ENCODE measurements at regions not wholly inside any gene's neighbourhood (a gene's known extent, or its start where the extent isn't known, plus 50 kb on each side); places are given as distances from the start of the nearest gene placed in this dataset.

DNA sequence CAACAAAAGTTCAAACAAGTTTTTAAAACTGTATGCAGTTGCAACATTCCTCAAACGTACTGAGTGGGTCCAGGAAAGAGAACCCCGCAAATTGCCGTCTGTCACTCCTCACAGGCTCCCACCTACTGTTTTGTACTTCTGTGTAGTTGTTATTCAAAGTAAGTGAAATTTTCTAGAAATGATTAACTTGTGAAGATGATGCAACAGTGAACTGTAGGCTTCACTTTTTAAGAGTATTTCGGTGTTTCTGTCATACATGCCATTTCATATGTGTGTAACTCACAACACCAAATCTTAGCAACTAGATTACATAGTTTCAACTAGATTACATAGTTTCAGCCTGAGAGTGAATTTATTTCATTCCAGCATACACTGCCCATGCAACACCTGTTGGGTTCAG is 226.0 kb upstream of the TANK start:
- TF ChIP-seq GATA3 (IDR thresholded peaks at IDR 0.05; ENCODE audit: low read depth, low read length) (no peak), GATA2 (IDR thresholded peaks at IDR 0.05; ENCODE audit: low read depth, low read length) (no peak)

GRCh38 chr2:160934991-160935390 is 225.2 kb upstream of the TANK start:
- TF ChIP-seq GATA3 (IDR thresholded peaks at IDR 0.05; ENCODE audit: low read depth, low read length): no peak
- TF ChIP-seq GATA2 (IDR thresholded peaks at IDR 0.05; ENCODE audit: low read depth, low read length): no peak

DNA sequence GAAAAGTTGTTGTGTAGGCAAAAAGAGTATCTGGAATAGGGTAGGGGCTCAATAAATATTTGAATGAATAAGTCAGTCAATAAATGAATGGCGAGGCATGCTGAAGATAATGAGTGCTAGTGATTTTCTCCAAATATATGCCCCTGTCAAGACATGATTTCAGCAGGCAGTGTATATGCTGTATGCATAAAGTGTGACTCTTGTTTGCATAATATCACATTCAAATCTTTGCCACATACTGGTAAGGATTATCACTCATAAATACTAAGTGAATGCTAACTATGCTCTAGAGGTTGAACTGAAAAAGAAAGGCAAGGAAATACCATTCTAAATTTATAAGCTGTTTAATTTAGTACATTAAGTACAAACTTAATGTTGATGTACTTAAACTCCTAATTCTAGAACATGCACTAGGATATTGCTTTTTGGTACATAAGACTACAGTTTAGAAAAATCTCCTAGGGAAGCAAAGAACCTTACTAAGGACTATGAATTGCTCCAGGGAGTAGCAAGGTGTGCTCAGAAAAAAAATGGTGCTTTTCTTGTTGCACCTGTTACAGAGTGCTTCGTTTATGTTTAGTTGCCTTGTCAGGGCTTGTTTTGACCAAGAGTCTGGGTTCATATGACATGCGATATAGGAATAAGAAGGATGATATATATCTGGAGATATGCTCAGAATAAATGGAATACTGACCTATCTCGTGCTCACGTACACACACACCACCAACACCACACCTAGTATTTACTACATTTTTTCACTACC is 224.0 kb upstream of the TANK start:
- TF ChIP-seq GATA2 (IDR thresholded peaks at IDR 0.05; ENCODE audit: low read depth, low read length): no peak
- TF ChIP-seq GATA3 (IDR thresholded peaks at IDR 0.05; ENCODE audit: low read depth, low read length): no peak

DNA sequence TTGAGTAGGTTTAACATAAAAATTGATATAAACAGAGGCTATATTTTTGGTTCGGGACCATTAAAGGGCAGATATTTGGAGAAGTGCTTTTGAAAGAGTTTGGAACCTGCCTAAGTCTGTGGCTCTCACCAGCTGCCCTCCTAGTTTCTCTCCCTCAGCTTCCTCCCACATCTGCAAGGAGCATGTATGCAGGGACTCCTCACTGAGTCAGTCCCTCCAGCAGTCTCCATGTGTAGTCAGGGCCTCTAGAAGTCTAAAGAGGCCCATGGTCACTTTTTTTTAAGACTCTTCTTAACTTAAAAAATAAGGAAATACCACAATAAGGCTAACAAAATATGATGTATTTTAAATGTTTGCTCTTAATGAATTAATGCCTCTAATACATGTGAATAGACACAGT is 220.0 kb upstream of the TANK start:
- TF ChIP-seq GATA3 (IDR thresholded peaks at IDR 0.05; ENCODE audit: low read depth, low read length) (no peak), GATA2 (IDR thresholded peaks at IDR 0.05; ENCODE audit: low read depth, low read length) (no peak)

GRCh38 chr2:160940699-160941098 is 219.5 kb upstream of the TANK start:
- TF ChIP-seq GATA2 (IDR thresholded peaks at IDR 0.05; ENCODE audit: low read depth, low read length) (no peak), GATA3 (IDR thresholded peaks at IDR 0.05; ENCODE audit: low read depth, low read length) (no peak)

DNA sequence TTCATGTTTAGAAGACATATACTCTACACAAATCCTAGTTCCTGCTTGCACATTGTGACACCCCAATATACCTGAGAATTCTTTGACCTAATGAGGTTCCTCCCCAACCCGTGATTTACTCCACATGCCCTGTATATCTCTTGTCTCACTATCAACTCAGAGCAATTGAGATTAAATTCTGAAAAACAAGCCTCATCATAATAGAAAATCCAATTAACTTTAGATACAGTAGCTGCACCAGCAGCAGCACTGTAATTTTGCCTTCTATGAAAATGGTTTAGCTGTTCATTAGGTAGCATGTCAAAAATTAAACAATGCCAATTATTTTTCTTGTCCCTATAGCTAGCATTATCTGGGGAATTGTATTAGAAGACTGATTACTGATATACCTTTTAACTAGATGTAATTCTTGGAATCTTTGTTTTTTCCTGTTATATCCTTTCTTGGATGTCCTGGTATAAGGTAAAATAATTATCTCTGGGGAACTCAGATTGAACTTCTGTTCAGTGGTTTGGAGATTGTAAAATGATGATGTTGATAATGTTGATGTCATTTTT is 218.9 kb upstream of the TANK start:
- TF ChIP-seq GATA3 (IDR thresholded peaks at IDR 0.05; ENCODE audit: low read depth, low read length) (peak; percentile 69), GATA2 (IDR thresholded peaks at IDR 0.05; ENCODE audit: low read depth, low read length) (peak; percentile 49; the same call in 1 of the 2 replicates)

DNA sequence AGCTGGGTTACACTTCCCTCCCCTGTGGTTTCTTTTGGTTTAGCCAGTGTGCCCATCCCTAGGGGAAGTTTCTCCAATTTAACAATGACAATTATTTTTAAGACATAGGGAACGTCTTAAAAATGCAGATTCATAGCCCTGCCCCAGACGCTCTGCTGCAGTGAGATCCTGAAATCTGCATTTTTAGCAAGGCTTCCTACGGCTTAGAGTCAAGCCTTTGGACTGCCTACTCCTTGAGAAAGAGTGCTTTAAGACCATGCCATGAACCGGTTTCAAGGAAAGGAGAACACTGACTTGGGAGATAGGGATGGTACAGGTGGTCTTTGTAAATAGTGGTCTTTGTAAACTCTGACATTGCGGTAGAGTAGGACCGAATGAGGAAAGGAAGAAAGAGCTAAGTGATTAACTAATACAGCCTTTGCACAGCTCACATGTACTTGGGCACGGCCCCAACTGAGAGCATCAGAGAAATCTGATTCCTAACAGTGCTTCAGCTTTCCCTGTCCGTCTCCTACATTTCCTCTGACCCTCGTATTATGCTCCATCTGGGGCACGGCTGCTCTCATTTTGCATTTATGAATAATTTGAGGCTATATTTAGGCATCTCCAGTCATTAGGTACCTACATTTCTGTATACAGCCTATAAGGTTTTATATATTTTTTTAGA is 217.6 kb upstream of the TANK start:
- no peak for TF ChIP-seq GATA3 (IDR thresholded peaks at IDR 0.05; ENCODE audit: low read depth, low read length)
- TF ChIP-seq GATA2 (IDR thresholded peaks at IDR 0.05; ENCODE audit: low read depth, low read length): no peak

GRCh38 chr2:160943414-160943813 is 216.8 kb upstream of the TANK start:
- TF ChIP-seq GATA3 (IDR thresholded peaks at IDR 0.05; ENCODE audit: low read depth, low read length): 0 out of 2 replicates have a peak, but pooled peaks have one; percentile 18
- TF ChIP-seq GATA2 (IDR thresholded peaks at IDR 0.05; ENCODE audit: low read depth, low read length): no peak; the same call in 1 of the 2 replicates

DNA sequence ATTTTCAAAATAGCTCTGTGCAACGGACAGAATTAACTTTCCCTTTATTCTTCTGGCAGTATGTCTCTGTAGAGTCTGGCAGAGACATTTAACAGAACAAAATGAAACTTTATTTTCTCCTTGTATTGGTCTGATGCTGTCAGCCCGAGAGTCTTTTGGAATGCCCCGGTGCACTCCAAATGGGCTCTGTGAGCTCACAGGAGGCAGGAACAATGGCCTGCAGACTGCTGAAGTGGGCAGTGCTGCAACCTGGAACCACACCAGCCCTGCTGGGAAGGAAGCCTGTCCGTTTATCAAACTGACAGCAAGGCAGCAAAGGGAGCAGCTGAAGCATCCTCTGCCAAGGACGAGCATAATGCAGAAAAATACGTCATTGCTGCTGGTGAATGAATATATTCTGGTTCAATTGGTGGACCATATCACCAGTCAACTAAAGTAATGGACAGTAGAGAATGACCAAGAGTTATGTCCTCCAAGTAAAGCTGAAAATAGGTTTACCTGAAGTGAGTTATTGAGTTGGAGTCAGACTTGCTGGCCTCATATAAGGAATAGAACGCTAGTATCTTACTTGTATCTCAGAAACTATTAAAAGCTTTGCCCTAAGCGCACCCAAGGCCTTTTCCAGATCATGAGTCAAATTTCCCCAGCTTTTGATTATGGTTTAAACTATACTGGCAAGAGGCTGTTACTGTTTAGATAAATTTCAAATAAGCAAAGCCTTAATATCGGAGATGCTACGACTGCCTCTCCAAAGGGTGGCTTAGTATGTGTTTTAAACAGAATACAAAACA is 207.6 kb upstream of the TANK start:
- no peak for TF ChIP-seq GATA3 (IDR thresholded peaks at IDR 0.05; ENCODE audit: low read depth, low read length)
- TF ChIP-seq GATA2 (IDR thresholded peaks at IDR 0.05; ENCODE audit: low read depth, low read length): no peak

DNA sequence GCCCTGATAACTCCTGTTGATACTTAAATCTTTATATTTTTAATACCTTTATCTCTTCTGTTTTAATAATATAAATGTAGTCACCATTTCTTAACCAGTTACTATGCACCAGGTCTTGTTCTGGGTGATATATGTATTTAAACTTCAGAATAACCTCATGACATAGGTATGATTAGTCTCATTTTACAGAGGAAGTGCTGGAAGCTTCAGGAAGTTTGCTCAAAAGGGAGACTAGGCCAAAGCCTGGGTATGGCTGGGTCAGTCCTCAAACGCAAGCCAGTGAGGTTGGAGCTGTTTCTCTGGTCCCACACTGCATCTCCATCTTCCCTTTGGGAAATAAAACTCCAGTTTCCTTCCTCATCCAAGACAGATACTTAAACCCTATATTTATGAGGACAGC is 204.7 kb upstream of the TANK start:
- no peak for TF ChIP-seq GATA2 (IDR thresholded peaks at IDR 0.05; ENCODE audit: low read depth, low read length)
- TF ChIP-seq GATA3 (IDR thresholded peaks at IDR 0.05; ENCODE audit: low read depth, low read length): no peak

- TF ChIP-seq GATA3 (IDR thresholded peaks at IDR 0.05; ENCODE audit: low read depth, low read length) (no peak), GATA2 (IDR thresholded peaks at IDR 0.05; ENCODE audit: low read depth, low read length) (no peak)
These were observed 203.9 kb upstream of the TANK start for GRCh38 chr2:160956243-160956802.

GRCh38 chr2:160963957-160964356 is 196.3 kb upstream of the TANK start:
- TF ChIP-seq GATA3 (IDR thresholded peaks at IDR 0.05; ENCODE audit: low read depth, low read length): no peak
- no peak for TF ChIP-seq GATA2 (IDR thresholded peaks at IDR 0.05; ENCODE audit: low read depth, low read length)

- TF ChIP-seq GATA2 (IDR thresholded peaks at IDR 0.05; ENCODE audit: low read depth, low read length) (no peak), GATA3 (IDR thresholded peaks at IDR 0.05; ENCODE audit: low read depth, low read length) (no peak)
These were observed 192.7 kb upstream of the TANK start for GRCh38 chr2:160967523-160967922.

GRCh38 chr2:160968183-160968582 is 192.0 kb upstream of the TANK start:
- no peak for TF ChIP-seq GATA3 (IDR thresholded peaks at IDR 0.05; ENCODE audit: low read depth, low read length)
- no peak for TF ChIP-seq GATA2 (IDR thresholded peaks at IDR 0.05; ENCODE audit: low read depth, low read length)
